NCI-H446 treated with DMSO at 0.1 percent for 48 hours (cell line): ENCODE measurements at regions not wholly inside any gene's neighbourhood (a gene's known extent, or its start where the extent isn't known, plus 50 kb on each side); places are given as distances from the start of the nearest gene placed in this dataset.

ENCODE experiments used
- DNase-seq: peaks from one replicate; lab custom pipeline; 2025; lab: John Stamatoyannopoulos, UW

- DNase-seq = no peak
These were observed 78.5 kb upstream of the PCBD1 start for GRCh38 chr10:70966646-70967553.

GRCh38 chr10:70967591-70968587, 79.5 kb upstream of the PCBD1 start:
- peak; percentile 20 for DNase-seq

- no peak for DNase-seq
These were observed 80.8 kb upstream of the PCBD1 start for GRCh38 chr10:70969188-70969587.

GRCh38 chr10:70970830-70971229, 82.5 kb upstream of the PCBD1 start:
- no peak for DNase-seq

GRCh38 chr10:70973275-70973674, 84.9 kb upstream of the PCBD1 start:
- DNase-seq = no peak

- peak; percentile 2 for DNase-seq
These were observed 86.1 kb upstream of the PCBD1 start for GRCh38 chr10:70974351-70974901.

GRCh38 chr10:70974920-70975319, 86.6 kb upstream of the PCBD1 start:
- DNase-seq = no peak

- DNase-seq = no peak
These were observed 87.8 kb upstream of the PCBD1 start for GRCh38 chr10:70976063-70976695.

- no peak for DNase-seq
These were observed 89.3 kb upstream of the PCBD1 start for GRCh38 chr10:70977625-70978024.

GRCh38 chr10:70978181-70978580, 89.8 kb upstream of the PCBD1 start:
- no peak for DNase-seq

- no peak for DNase-seq
These were observed 90.6 kb upstream of the PCBD1 start for GRCh38 chr10:70978816-70979480.

GRCh38 chr10:70980687-70981086, 92.3 kb upstream of the PCBD1 start:
- DNase-seq = no peak

GRCh38 chr10:70981171-70981836, 92.9 kb upstream of the PCBD1 start:
- DNase-seq = no peak

GRCh38 chr10:70981936-70982335, 93.6 kb upstream of the PCBD1 start:
- DNase-seq = no peak

- no peak for DNase-seq
These were observed 94.1 kb upstream of the PCBD1 start for GRCh38 chr10:70982443-70982842.

- DNase-seq = no peak
These were observed 96.8 kb upstream of the PCBD1 start for GRCh38 chr10:70984986-70985722.

GRCh38 chr10:70985824-70986622, 97.7 kb upstream of the PCBD1 start:
- no peak for DNase-seq

GRCh38 chr10:70986623-70986950, 98.2 kb upstream of the PCBD1 start:
- DNase-seq = no peak

- no peak for DNase-seq
These were observed 99.2 kb upstream of the PCBD1 start for GRCh38 chr10:70987396-70988130.
